GM12878 (cell line): ENCODE measurements at regions not wholly inside any gene's neighbourhood (a gene's known extent, or its start where the extent isn't known, plus 50 kb on each side); places are given as distances from the start of the nearest gene placed in this dataset.
"Not testable (repeated sequence)": the region's sequence is repeated elsewhere in the genome, so short reads cannot be mapped to it uniquely, and the experiment has no call there.

Experiments used
- ATAC-seq: fragments of 200-7000 bp; cut with Tn5 transposase; 3 replicates; pipeline ENCODE4 v1.9.1; 2020; ENCODE audit warnings: mild to moderate bottlenecking, moderate library complexity
- BruUV-seq: library from RNA; stranded (reverse); fragments of 400-500 nt; replicated peaks from 2 replicates; lab custom pipeline; 2021; lab: Mats Ljungman, UMichigan
- CTCF ChIA-PET: fragments of 300-600 bp; sonication (Branson Sonifier 250); formaldehyde crosslinking; extraction: SDS; loops from one replicate; lab custom pipeline; 2021; ENCODE audit warnings: inconsistent platforms; lab: Yijun Ruan, JAX
- POLR2A ChIA-PET: fragments of 350-600 bp; formaldehyde crosslinking; extraction: SDS; loops from one replicate; lab custom pipeline; 2021; ENCODE audit warnings: inconsistent platforms; lab: Charles Lee
- RAD21 ChIA-PET: fragments of 300-600 bp; sonication (Branson Sonifier 250); formaldehyde crosslinking; loops from one replicate; lab custom pipeline; 2023; ENCODE audit warnings: antibody characterized with exemption; ENCODE audit not compliant: unreplicated experiment; lab: Charles Lee
- SMC1A ChIA-PET: fragments of 300-600 bp; sonication (Branson Sonifier 250); formaldehyde crosslinking; loops from one replicate; lab custom pipeline; 2023; ENCODE audit not compliant: unreplicated experiment, uncharacterized antibody; lab: Charles Lee
- DNase-seq: peaks from one replicate; pipeline ENCODE4 v3.0.0-alpha.2; 2011; ENCODE audit warnings: low read depth, low spot score
- FAIRE-seq: peaks from 3 replicates; lab custom pipeline; 2011; peaks lifted over from hg19 to GRCh38; lab: Jason Lieb, UNC
- H2AFZ ChIP-seq: 2 replicates; pipeline ENCODE4 v1.6.0; 2011; ENCODE audit warnings: low read depth, low read length, control low read depth; ENCODE audit not compliant: control insufficient read depth
- H3K27ac ChIP-seq: 2 replicates; pipeline ENCODE4 v1.5.1; 2011; ENCODE audit warnings: control low read depth; ENCODE audit not compliant: control insufficient read depth, insufficient read depth
- H3K27me3 ChIP-seq, 2 experiments: replicated peaks in 1 of 2; 2 replicates each; pipeline versions ENCODE4 v1.6.0 to v1.6.1; 2011; ENCODE audit warnings: low read length in 1 of 2; ENCODE audit not compliant: control insufficient read depth in 2 of 2, insufficient read depth in 2 of 2
- H3K36me3 ChIP-seq, 2 experiments: 2 replicates each; pipeline ENCODE4 v1.5.1; 2011; ENCODE audit warnings: low read length in 1 of 2; ENCODE audit not compliant: control insufficient read depth in 2 of 2, insufficient read depth in 2 of 2
- H3K4me1 ChIP-seq: 2 replicates; pipeline ENCODE4 v1.6.1; 2011; ENCODE audit warnings: mild to moderate bottlenecking, low read length, moderate library complexity, mixed read lengths; ENCODE audit not compliant: control insufficient read depth, insufficient read depth
- H3K4me2 ChIP-seq: 2 replicates; pipeline ENCODE4 v1.6.0; 2011; ENCODE audit warnings: control low read depth; ENCODE audit not compliant: control insufficient read depth, insufficient read depth
- H3K4me3 ChIP-seq: fragments of 200-600 bp; sonication (generic); 2 replicates; pipeline ENCODE4 v1.5.1; 2016
- H3K79me2 ChIP-seq: 2 replicates; pipeline ENCODE4 v1.6.0; 2011; ENCODE audit warnings: low read length; ENCODE audit not compliant: control insufficient read depth, insufficient read depth
- H3K9ac ChIP-seq: 2 replicates; pipeline ENCODE4 v1.8.0; 2011; ENCODE audit warnings: low read length, control low read depth, mixed read lengths; ENCODE audit not compliant: control insufficient read depth, insufficient read depth
- H3K9me3 ChIP-seq: replicated peaks from 3 replicates; pipeline ENCODE4 v1.5.1; 2011; ENCODE audit warnings: mild to moderate bottlenecking, low read length; ENCODE audit not compliant: control insufficient read depth, insufficient read depth
- H4K20me1 ChIP-seq: 2 replicates; pipeline ENCODE4 v1.6.0; 2011; ENCODE audit not compliant: control insufficient read depth, insufficient read depth
- BMI1 ChIP-seq: fragments of 450-650 bp; IDR thresholded peaks from 2 replicates; pipeline ENCODE4 v1.6.1; 2016; ENCODE audit warnings: mild to moderate bottlenecking, moderate library complexity, borderline replicate concordance
- IKZF2 ChIP-seq, 2 experiments: fragments of 450-650 bp; IDR thresholded peaks; 2 replicates each; pipeline ENCODE4 v1.6.1; 2017; ENCODE audit warnings: mild to moderate bottlenecking in 2 of 2, moderate library complexity in 2 of 2
- LARP7 ChIP-seq: fragments of 450-650 bp; IDR thresholded peaks from 2 replicates; pipeline ENCODE4 v1.6.1; 2017; ENCODE audit warnings: mild to moderate bottlenecking
- PML ChIP-seq: IDR thresholded peaks from 2 replicates; pipeline ENCODE4 v1.6.1; 2012; ENCODE audit warnings: low read length, inconsistent platforms
- POLR2A ChIP-seq: IDR thresholded peaks from 2 replicates; pipeline ENCODE4 v1.6.1; 2011; ENCODE audit warnings: low read depth, mild to moderate bottlenecking, low read length
- SMC3 ChIP-seq: IDR thresholded peaks from 2 replicates; pipeline ENCODE4 v1.6.1; 2011; ENCODE audit warnings: low read length, improper control_type of control experiment, borderline replicate concordance
- SP1 ChIP-seq: IDR thresholded peaks from one replicate; pipeline ENCODE4 v1.6.1; 2011; ENCODE audit warnings: low read depth, low read length
- STAT1 ChIP-seq: fragments of 450-650 bp; conservative IDR thresholded peaks from 2 replicates; pipeline ENCODE4 v1.6.1; 2014; ENCODE audit warnings: antibody characterized with exemption, mild to moderate bottlenecking
- ZZZ3 ChIP-seq: IDR thresholded peaks from 2 replicates; pipeline ENCODE4 v1.6.1; 2011; ENCODE audit warnings: low read depth; ENCODE audit not compliant: control insufficient read depth, insufficient read length
- WGBS: methylation state at CpG from one replicate; pipeline ENCODE4 v1.1.6; 2016; ENCODE audit warnings: low lambda C conversion rate; ENCODE audit not compliant: insufficient replicate concordance, insufficient coverage; ENCODE audit errors: missing lambda C conversion rate; 5-methylcytosine and 5-hydroxymethylcytosine counted together
- in situ Hi-C: fragments of 300-500 bp; cut with MboI; formaldehyde crosslinking; loops from 9 replicates; pipeline ENCODE4 v1.14.3; 2018; ENCODE audit warnings: mixed read lengths
- intact Hi-C: fragments of 100-400 bp; cut with micrococcal nuclease; formaldehyde crosslinking; loops from one replicate; pipeline ENCODE4 v1.14.2; 2022; ENCODE audit not compliant: unreplicated experiment
- TF ChIP-seq, protein P1 (sequence below): IDR thresholded peaks from 2 replicates; pipeline ENCODE4 v1.6.1; 2011; ENCODE audit warnings: borderline replicate concordance, low read depth, mild to moderate bottlenecking, moderate library complexity, mixed read lengths, low read length; ENCODE audit not compliant: insufficient read depth; ENCODE audit errors: extremely low read length
- TF ChIP-seq, protein P2 (sequence below): fragments of 450-650 bp; IDR thresholded peaks from 2 replicates; pipeline ENCODE4 v1.6.1; 2018; ENCODE audit warnings: mild to moderate bottlenecking, low read depth, moderate library complexity; ENCODE audit not compliant: partially characterized antibody

DNA sequence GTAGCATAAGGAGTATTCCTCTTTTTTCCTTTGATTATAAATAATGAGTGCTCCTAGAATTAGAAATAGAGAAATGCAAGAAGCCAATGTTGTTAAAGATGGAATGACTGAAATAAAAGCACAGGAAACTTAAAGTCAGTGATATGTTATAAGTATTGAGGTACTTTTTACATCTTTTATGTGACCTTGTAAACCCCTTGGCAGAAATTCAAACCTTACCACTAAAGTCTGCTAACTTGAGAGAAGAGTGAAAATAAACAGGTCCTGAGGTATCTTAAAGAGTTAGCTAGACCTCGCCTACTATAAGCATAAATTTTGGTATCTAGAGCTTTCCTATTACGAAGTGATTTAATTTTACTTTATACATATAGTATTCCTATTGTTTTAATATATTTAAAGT lies 188.2 kb downstream of the DKK1 start:
- Histone ChIP-seq H3K9me3 (no peaks in the 10 kb centered on the region), H3K36me3 (no peaks in the 10 kb centered on the region), H3K79me2 (no peaks in the 10 kb centered on the region), H3K4me2 (no peak overlapping the region), H4K20me1 (no peaks in the 10 kb centered on the region), H3K9ac (no peak overlapping the region), H3K4me1 (no peaks in the 10 kb centered on the region), H2AFZ (no peak overlapping the region), H3K27ac (no peak overlapping the region), H3K27me3 (no peaks in the 10 kb centered on the region), H3K4me3 (no peak overlapping the region)
- BruUV-seq = no TSS peak
- ATAC-seq = no peak
- SMC1A ChIA-PET = no interaction called here
- intact Hi-C loops = no loop called here
- FAIRE-seq = no peak
- TF ChIP-seq POLR2A (no peak), SMC3 (no peak), BMI1 (no peak), LARP7 (no peak), SP1 (no peak), PML (no peak), IKZF2 (IDR thresholded peaks at IDR 0.05) (no peak), ZZZ3 (no peak), STAT1 (no peak)
- TF ChIP-seq, protein P1, sequence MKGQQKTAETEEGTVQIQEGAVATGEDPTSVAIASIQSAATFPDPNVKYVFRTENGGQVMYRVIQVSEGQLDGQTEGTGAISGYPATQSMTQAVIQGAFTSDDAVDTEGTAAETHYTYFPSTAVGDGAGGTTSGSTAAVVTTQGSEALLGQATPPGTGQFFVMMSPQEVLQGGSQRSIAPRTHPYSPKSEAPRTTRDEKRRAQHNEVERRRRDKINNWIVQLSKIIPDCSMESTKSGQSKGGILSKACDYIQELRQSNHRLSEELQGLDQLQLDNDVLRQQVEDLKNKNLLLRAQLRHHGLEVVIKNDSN = no peak
- TF ChIP-seq, protein P2, sequence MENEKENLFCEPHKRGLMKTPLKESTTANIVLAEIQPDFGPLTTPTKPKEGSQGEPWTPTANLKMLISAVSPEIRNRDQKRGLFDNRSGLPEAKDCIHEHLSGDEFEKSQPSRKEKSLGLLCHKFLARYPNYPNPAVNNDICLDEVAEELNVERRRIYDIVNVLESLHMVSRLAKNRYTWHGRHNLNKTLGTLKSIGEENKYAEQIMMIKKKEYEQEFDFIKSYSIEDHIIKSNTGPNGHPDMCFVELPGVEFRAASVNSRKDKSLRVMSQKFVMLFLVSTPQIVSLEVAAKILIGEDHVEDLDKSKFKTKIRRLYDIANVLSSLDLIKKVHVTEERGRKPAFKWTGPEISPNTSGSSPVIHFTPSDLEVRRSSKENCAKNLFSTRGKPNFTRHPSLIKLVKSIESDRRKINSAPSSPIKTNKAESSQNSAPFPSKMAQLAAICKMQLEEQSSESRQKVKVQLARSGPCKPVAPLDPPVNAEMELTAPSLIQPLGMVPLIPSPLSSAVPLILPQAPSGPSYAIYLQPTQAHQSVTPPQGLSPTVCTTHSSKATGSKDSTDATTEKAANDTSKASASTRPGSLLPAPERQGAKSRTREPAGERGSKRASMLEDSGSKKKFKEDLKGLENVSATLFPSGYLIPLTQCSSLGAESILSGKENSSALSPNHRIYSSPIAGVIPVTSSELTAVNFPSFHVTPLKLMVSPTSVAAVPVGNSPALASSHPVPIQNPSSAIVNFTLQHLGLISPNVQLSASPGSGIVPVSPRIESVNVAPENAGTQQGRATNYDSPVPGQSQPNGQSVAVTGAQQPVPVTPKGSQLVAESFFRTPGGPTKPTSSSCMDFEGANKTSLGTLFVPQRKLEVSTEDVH = no peak
- in situ Hi-C loops = no loop called here
- DNase-seq = no peak
- CTCF ChIA-PET = no interaction called here
- POLR2A ChIA-PET = no interaction called here
- RAD21 ChIA-PET = no interaction called here
- WGBS = 0% methylated on average over 2 of the region's 2 CpGs

DNA sequence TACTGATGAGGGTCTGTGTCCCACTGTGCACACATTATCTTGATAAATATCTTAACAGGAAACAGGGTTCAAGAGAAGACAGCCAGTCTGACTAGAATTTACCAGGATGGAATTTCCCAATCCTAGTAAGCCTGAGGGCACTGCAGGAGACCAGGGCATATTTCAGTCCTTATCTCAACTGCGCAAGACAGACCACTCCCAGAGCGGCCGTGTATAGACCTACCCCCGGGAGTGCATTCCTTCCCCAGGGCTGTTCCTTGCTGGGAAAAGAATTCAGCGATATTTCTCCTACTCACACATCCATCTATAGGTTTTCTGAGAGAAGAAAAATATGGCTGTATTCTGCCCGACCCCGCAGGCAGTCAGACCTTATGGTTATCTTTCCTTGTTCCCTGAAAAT lies 191.3 kb downstream of the DKK1 start:
- not testable (repeated sequence) for H2AFZ ChIP-seq
- 40% methylated on average over 7 of the region's 7 CpGs for WGBS

More for the DNA sequence above, 191.3 kb downstream of the DKK1 start:
- H3K9ac ChIP-seq, H3K4me1 ChIP-seq, H3K4me2 ChIP-seq, ATAC-seq, in situ Hi-C loops, BruUV-seq, H3K27ac ChIP-seq, H3K27me3 ChIP-seq, CTCF ChIA-PET, H3K36me3 ChIP-seq, FAIRE-seq, intact Hi-C loops, H3K9me3 ChIP-seq, H3K4me3 ChIP-seq, H3K79me2 ChIP-seq, RAD21 ChIA-PET, DNase-seq, H4K20me1 ChIP-seq, POLR2A ChIA-PET, SMC1A ChIA-PET: not testable (repeated sequence)
